Posterior vena cava (tissue), 2 donors: ENCODE measurements at regions not wholly inside any gene's neighbourhood (a gene's known extent, or its start where the extent isn't known, plus 50 kb on each side); places are given as distances from the start of the nearest gene placed in this dataset.

Experiments
- DNase-seq: peaks from one replicate; pipeline ENCODE4 v3.0.0-alpha.2; 2020; ENCODE audit warnings: low spot score
- intact Hi-C, 2 donors: fragments of 100-400 bp; cut with DNase I; formaldehyde crosslinking; loops; one replicate each; pipeline versions ENCODE4 v1.14.1 to v1.14.2; 2022 to 2023
- donor health status: DM: yes; HTN: yes; CAD: no.
- donor health status: DM: yes; HTN: yes; CAD: no.

- intact Hi-C loops: no loop called here
- no peak for DNase-seq
Observed at GRCh38 chr3:170716172-170716805, 130.4 kb upstream of the SLC7A14 start.

- no peak for DNase-seq
- intact Hi-C loops: no loop called here
Observed at GRCh38 chr3:170714562-170715535, 129.0 kb upstream of the SLC7A14 start.

DNA sequence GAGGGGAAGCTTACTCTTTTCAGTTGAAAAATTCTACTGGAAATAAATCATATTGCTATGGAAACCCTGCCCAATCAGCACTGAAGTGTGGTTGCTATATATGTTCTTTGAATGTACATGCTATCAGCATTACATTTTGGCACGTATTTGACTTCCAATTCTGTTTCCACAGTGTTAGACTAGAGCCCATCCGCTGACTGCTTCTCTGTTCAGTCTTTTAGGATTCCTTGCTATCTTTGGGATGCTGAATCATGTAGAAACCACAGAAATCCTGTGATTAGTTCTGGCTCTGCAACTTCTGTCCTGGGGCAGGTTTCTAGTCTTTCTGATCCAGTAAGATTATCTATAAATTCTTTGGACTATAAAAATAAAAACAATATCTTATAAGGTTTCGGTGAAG lies 128.2 kb upstream of the SLC7A14 start:
- intact Hi-C loops: no loop called here
- DNase-seq: no peak

GRCh38 chr3:170713653-170714052 lies 127.8 kb upstream of the SLC7A14 start:
- no peak for DNase-seq
- intact Hi-C loops: no loop called here

DNA sequence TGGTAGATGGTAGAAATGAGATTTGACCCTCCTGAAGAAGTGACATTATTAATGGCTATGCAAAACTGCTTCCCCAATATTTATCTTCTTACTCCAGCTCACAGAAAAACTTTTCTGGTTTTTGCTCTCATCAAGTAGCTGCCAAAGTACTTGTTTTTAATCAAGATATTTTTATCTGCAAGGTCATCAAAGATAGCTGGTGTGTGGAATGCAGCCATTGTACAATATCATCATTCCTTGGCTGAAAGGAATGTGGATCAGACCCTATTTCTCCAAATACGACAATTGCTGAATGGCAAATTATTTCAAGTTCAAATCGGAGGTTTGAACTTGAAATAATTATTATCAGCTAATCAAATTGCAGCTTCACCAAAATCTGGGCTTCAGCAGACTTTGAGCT lies 126.9 kb upstream of the SLC7A14 start:
- intact Hi-C loops: no loop called here
- DNase-seq: no peak

GRCh38 chr3:170712336-170712735 lies 126.5 kb upstream of the SLC7A14 start:
- intact Hi-C loops: no loop called here
- no peak for DNase-seq

- no peak for DNase-seq
- intact Hi-C loops: no loop called here
Observed at GRCh38 chr3:170711786-170712185, 125.9 kb upstream of the SLC7A14 start.

- DNase-seq: peak; percentile 78
- intact Hi-C loops: no loop called here
Observed at GRCh38 chr3:170709046-170709445, 123.2 kb upstream of the SLC7A14 start.

- DNase-seq: no peak
- intact Hi-C loops: no loop called here
Observed at GRCh38 chr3:170707899-170708298, 122.0 kb upstream of the SLC7A14 start.

- no peak for DNase-seq
- intact Hi-C loops: no loop called here
Observed at GRCh38 chr3:170705131-170705530, 119.3 kb upstream of the SLC7A14 start.

DNA sequence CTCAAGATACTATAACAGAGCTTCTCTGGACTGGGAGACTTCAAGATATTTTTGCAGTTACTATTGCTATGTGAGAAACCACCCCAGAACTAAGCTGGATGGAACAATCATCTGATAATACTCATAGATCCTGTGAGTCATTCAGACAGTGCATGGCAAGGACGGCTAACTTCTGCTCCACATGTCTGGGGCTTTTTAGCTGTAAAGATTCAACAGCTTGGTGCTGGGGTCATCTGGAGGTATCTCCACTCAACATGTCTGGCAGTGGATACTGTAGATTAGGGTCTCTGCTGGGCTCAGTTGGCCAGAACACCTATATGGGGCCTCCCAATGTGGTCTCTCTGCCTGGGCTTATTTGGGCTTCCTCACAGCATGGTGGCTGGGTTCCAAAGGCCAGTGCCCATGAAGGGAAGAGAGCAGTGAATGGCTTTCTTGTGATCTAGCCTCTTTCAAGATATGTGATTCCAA lies 117.3 kb upstream of the SLC7A14 start:
- DNase-seq: no peak
- intact Hi-C loops: no loop called here

GRCh38 chr3:170701696-170702678 lies 116.1 kb upstream of the SLC7A14 start:
- DNase-seq: no peak
- intact Hi-C loops: no loop called here

DNA sequence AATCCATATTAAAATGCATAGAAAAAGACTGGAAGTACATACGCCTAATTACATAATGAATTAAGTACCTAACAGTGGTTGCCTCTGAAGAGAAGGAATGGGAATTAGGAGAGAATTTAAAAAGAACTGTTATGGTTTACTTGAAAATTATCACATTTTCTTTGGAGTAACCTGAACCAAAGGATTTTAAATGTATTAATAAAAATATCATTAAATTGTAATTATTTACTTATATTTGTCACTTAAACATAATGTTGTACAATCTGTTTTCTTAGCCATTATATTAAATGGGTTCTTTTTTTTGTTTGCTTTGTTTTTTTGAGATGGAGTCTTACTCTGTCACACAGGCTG lies 114.2 kb upstream of the SLC7A14 start:
- intact Hi-C loops: no loop called here
- DNase-seq: no peak

DNA sequence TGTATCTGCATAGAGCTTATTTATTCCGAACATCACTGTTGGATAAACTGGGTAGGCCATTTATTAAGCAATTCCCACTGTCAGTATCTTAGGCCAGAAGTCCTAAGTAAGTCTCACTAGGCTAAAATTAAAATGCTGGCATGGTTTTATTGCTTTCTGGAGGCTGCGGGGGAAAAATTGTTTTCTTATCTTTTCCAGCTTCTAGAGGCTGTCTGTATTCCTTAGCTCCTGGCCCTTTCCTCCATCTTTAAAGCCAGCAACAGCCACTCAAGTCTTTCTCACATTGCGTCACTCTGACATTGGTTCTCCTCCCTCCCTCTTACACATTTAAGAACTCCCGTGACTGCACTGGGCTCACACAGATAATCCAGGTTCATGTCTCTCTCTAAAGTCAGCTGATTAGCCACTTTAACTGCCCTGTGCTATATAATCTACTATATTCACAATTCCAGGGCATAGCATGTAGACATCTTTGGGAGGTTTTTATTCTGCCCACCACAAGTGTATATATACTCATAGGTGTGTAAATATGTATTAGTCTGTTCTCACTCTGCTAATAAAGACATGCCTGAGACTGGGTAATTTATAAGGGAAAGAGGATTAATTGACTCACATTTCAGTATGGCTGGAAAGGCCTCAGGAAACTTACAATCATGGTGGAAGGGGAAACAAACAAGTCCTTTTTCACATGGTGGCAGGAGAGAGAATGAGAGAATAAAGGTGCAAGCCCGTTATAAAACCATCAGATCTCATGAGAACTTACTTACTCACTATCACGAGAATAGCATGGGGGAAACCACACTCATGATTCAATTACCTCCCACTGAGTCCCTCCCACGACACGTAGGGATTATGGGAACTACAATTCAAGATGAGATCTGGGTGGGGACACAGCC lies 113.5 kb upstream of the SLC7A14 start:
- intact Hi-C loops: no loop called here
- DNase-seq: no peak

GRCh38 chr3:170697908-170698307 lies 112.0 kb upstream of the SLC7A14 start:
- intact Hi-C loops: no loop called here
- no peak for DNase-seq

DNA sequence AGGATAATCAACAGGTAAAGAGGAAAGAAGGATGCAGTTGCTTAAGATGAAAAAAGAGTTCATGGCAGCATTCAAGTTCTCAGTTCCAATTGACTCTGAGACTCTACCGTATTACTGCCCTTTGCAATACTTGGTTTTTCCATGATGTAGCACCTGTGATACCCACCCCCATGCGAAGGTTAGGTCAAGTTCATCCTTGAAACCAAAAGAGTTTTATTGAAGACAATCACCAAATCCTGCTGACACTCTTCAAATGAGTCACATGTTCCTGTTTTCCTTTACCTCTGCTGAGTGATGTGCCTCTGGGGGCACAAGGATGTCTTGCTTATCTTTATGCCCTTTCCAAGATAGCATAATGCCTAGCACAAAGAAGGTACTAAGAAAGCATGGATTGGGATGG lies 111.3 kb upstream of the SLC7A14 start:
- intact Hi-C loops: no loop called here
- DNase-seq: no peak

- DNase-seq: no peak
- intact Hi-C loops: no loop called here
Observed at GRCh38 chr3:170695486-170696064, 109.7 kb upstream of the SLC7A14 start.

GRCh38 chr3:170692720-170693119 lies 106.8 kb upstream of the SLC7A14 start:
- intact Hi-C loops: no loop called here
- no peak for DNase-seq
